ENCODE measurements at regions not wholly inside any gene's neighbourhood (a gene's known extent, or its start where the extent isn't known, plus 50 kb on each side); places are given as distances from the start of the nearest gene placed in this dataset.
"Not testable (repeated sequence)": the region's sequence is repeated elsewhere in the genome, so short reads cannot be mapped to it uniquely, and the experiment has no call there.

DNA sequence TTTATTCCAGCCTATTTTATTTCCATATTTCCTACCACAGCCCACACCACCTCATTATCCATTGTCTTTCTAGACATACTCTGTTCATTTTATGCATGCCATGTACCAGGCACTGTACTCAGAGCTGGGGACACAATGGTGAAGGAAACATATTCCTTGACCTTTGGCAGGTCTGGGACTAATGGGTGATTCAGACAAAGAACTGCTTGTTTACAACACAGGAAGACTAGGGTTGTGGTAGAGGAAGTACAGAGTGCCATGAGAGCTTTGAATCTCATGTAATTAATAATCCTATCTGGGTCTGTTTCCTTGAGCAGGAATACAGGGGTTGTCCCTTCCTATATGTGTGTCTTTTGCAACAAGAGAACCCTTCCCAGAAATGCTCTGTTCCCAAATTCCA, 75.1 kb upstream of the NUDT10 start:
- Histone ChIP-seq H3K4me1 (no peaks in the 10 kb centered on the region), H3K9me3 (no peaks in the 10 kb centered on the region), H3K27me3 (no peaks in the 10 kb centered on the region), H3K4me3 (replicated peaks in 1 of 3) (no peak overlapping the region), H3K36me3 (no peaks in the 10 kb centered on the region), H3K27ac (no peak overlapping the region)
- intact Hi-C loops (cut with DNase I), result no loop called here
- no peak for DNase-seq
- TF ChIP-seq CTCF (IDR thresholded peaks at IDR 0.05) (no peak), POLR2A (IDR thresholded peaks at IDR 0.05) (no peak)

- DNase-seq; H3K27me3 ChIP-seq; H3K4me3 ChIP-seq (replicated peaks in 1 of 3); intact Hi-C loops (cut with DNase I); H3K27ac ChIP-seq; H3K4me1 ChIP-seq; H3K36me3 ChIP-seq; H3K9me3 ChIP-seq: not testable (repeated sequence)
- 78 to 83% methylated on average over 12 to 13 of the region's 13 CpGs for WGBS, 2 donors
Measured at GRCh38 chrX:51262271-51262670, 70.4 kb upstream of the NUDT10 start.

DNA sequence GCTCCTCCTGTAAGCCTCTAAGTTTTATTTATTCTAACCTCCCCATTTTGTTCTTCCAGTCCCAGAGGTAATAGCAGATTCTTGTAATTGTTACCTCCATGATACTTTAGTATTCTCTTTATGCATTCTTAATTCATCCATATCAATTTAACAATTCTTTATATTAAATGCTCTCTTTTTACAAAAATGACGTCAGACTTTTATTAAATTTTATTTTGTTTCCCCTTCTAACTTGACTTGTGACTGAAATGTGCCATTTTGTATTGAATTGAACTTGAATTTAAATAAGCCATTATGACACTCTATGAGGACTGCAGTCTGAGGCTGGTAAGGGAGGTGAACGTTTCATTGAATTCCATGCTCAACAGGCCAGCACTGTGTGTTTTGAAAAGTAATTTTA, 60.0 kb upstream of the NUDT10 start:
- H3K4me1 ChIP-seq, result no peaks in the 10 kb centered on the region
- no peaks in the 10 kb centered on the region for H3K36me3 ChIP-seq
- 79 to 80% methylated on average over 2 of the region's 2 CpGs for WGBS, 2 donors
- intact Hi-C loops (cut with DNase I), result no loop called here
- DNase-seq, result no peak
- H3K27ac ChIP-seq, result no peak overlapping the region
- no peak overlapping the region for H3K4me3 ChIP-seq (replicated peaks in 1 of 3)
- TF ChIP-seq CTCF (IDR thresholded peaks at IDR 0.05) (no peak), POLR2A (IDR thresholded peaks at IDR 0.05) (no peak)
- no peaks in the 10 kb centered on the region for H3K27me3 ChIP-seq
- no peaks in the 10 kb centered on the region for H3K9me3 ChIP-seq

DNA sequence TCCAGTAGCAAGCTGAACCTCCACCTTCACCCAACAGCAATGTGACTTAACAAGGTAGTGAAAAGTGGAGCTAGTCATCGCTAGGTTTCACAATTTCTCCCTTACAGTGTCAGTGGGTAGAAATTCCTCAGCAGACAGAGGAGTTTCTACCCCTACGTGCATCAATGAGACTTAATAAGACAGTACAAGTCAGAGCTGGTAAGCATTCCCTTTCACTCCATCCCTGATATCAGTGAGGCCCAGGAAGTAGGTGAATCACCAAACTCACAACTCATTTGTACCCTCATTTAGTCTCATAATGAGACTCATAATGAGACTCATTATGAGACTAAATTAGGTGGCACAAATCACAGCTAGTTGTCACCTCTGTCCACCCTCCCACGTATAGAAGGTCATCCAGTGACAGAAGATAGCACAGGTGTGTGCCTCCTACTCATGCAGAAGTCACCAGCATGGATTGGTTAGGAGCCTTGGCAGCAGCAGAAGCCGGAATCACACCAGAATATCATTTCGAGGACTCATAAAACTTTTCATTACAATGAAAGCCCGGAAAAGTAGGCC, 50.8 kb upstream of the NUDT10 start:
- H3K36me3 ChIP-seq, result no peaks in the 10 kb centered on the region
- no peak for TF ChIP-seq POLR2A (IDR thresholded peaks at IDR 0.05)
- TF ChIP-seq CTCF (IDR thresholded peaks at IDR 0.05), result no peak
- no peak overlapping the region for H3K27ac ChIP-seq
- no peak overlapping the region for H3K4me3 ChIP-seq (replicated peaks in 1 of 3)
- 82 to 94% methylated on average over 6 of the region's 6 CpGs for WGBS, 2 donors
- H3K27me3 ChIP-seq, result no peaks in the 10 kb centered on the region
- H3K9me3 ChIP-seq, result no peaks in the 10 kb centered on the region
- intact Hi-C loops (cut with DNase I), result no loop called here
- no peak for DNase-seq
- H3K4me1 ChIP-seq, result no peaks in the 10 kb centered on the region

Measured in thyroid gland (tissue), 4 donors.